Breast epithelium (tissue), 3 donors: ENCODE measurements at regions not wholly inside any gene's neighbourhood (a gene's known extent, or its start where the extent isn't known, plus 50 kb on each side); places are given as distances from the start of the nearest gene placed in this dataset.

ENCODE experiments used
- CTCF ChIP-seq, 3 donors: fragments of 450-650 bp; IDR thresholded peaks; one replicate each; pipeline ENCODE4 v1.5.1; 2016 to 2017; ENCODE audit warnings: antibody characterized with exemption in 3 of 3, mild to moderate bottlenecking in 3 of 3, moderate library complexity in 3 of 3
- POLR2A ChIP-seq: fragments of 450-650 bp; IDR thresholded peaks from one replicate; pipeline ENCODE4 v1.6.1; 2016; ENCODE audit warnings: antibody characterized with exemption, mild to moderate bottlenecking, moderate library complexity
- POLR2AphosphoS5 ChIP-seq, 3 donors: sonication (generic); formaldehyde crosslinking; IDR thresholded peaks; one replicate each; pipeline ENCODE4 v1.6.1; 2017; ENCODE audit warnings: antibody characterized with exemption in 3 of 3

GRCh38 chr3:117763561-117763960 lies 1054.0 kb downstream of the TUSC7 start:
- no peak for TF ChIP-seq POLR2AphosphoS5 (IDR thresholded peaks at IDR 0.05)
- TF ChIP-seq POLR2A, result no peak
- no peak for TF ChIP-seq CTCF (IDR thresholded peaks at IDR 0.05)
